ENCODE measurements at regions not wholly inside any gene's neighbourhood (a gene's known extent, or its start where the extent isn't known, plus 50 kb on each side); places are given as distances from the start of the nearest gene placed in this dataset.

- no peaks in the 10 kb centered on the region for H3K4me1 ChIP-seq (ENCODE audit: control insufficient read depth, insufficient read depth, low read length)
Observed at GRCh38 chr2:177118636-177119035, 94.0 kb upstream of the HNRNPA3 start.

GRCh38 chr2:177119099-177119498 is 93.5 kb upstream of the HNRNPA3 start:
- 100% methylated on average over 1 of the region's 5 CpGs for WGBS (ENCODE audit: insufficient coverage)
- H3K4me1 ChIP-seq (ENCODE audit: control insufficient read depth, insufficient read depth, low read length): no peaks in the 10 kb centered on the region
- no peak overlapping the region for H3K4me3 ChIP-seq (ENCODE audit: low read length)
- no peak for DNase-seq
- no peaks in the 10 kb centered on the region for H3K9me3 ChIP-seq (replicated peaks; ENCODE audit: control insufficient read depth, low read depth, low read length)
- no peaks in the 10 kb centered on the region for H3K36me3 ChIP-seq (ENCODE audit: control insufficient read depth, insufficient read depth, low read length)
- H3K27me3 ChIP-seq (ENCODE audit: control insufficient read depth, insufficient read depth, low read length): no peaks in the 10 kb centered on the region
- H3K27ac ChIP-seq (ENCODE audit: low read length): no peak overlapping the region

More at GRCh38 chr2:177118636-177119035, 94.0 kb upstream of the HNRNPA3 start:
- DNase-seq: no peak
- Histone ChIP-seq H3K4me3 (ENCODE audit: low read length) (no peak overlapping the region), H3K9me3 (replicated peaks; ENCODE audit: control insufficient read depth, low read depth, low read length) (no peaks in the 10 kb centered on the region), H3K36me3 (ENCODE audit: control insufficient read depth, insufficient read depth, low read length) (no peaks in the 10 kb centered on the region), H3K27me3 (ENCODE audit: control insufficient read depth, insufficient read depth, low read length) (no peaks in the 10 kb centered on the region), H3K27ac (ENCODE audit: low read length) (no peak overlapping the region)
- no CpG with 5 or more reads among the region's 2 CpGs for WGBS (ENCODE audit: insufficient coverage)

- Histone ChIP-seq H3K4me3 (ENCODE audit: low read length) (no peak overlapping the region), H3K27me3 (ENCODE audit: control insufficient read depth, insufficient read depth, low read length) (no peaks in the 10 kb centered on the region), H3K9me3 (replicated peaks; ENCODE audit: control insufficient read depth, low read depth, low read length) (no peaks in the 10 kb centered on the region), H3K4me1 (ENCODE audit: control insufficient read depth, insufficient read depth, low read length) (no peaks in the 10 kb centered on the region), H3K27ac (ENCODE audit: low read length) (no peak overlapping the region), H3K36me3 (ENCODE audit: control insufficient read depth, insufficient read depth, low read length) (no peaks in the 10 kb centered on the region)
- DNase-seq: no peak
- whole genome bisulfite sequencing (ENCODE audit: insufficient coverage): no CpG with 5 or more reads among the region's 1 CpG
Observed at GRCh38 chr2:177123048-177123447, 89.5 kb upstream of the HNRNPA3 start.

GRCh38 chr2:177124371-177124770 is 88.2 kb upstream of the HNRNPA3 start:
- WGBS (ENCODE audit: insufficient coverage): no CpG with 5 or more reads among the region's 2 CpGs
- no peaks in the 10 kb centered on the region for H3K4me1 ChIP-seq (ENCODE audit: control insufficient read depth, insufficient read depth, low read length)
- no peak overlapping the region for H3K4me3 ChIP-seq (ENCODE audit: low read length)
- no peaks in the 10 kb centered on the region for H3K9me3 ChIP-seq (replicated peaks; ENCODE audit: control insufficient read depth, low read depth, low read length)
- no peaks in the 10 kb centered on the region for H3K36me3 ChIP-seq (ENCODE audit: control insufficient read depth, insufficient read depth, low read length)
- no peak overlapping the region for H3K27ac ChIP-seq (ENCODE audit: low read length)
- H3K27me3 ChIP-seq (ENCODE audit: control insufficient read depth, insufficient read depth, low read length): no peaks in the 10 kb centered on the region
- DNase-seq: peak; percentile 4

GRCh38 chr2:177127821-177128220 is 84.8 kb upstream of the HNRNPA3 start:
- H3K9me3 ChIP-seq (replicated peaks; ENCODE audit: control insufficient read depth, low read depth, low read length): no peaks in the 10 kb centered on the region

GRCh38 chr2:177129610-177130009 is 83.0 kb upstream of the HNRNPA3 start:
- Histone ChIP-seq H3K27me3 (ENCODE audit: control insufficient read depth, insufficient read depth, low read length) (no peaks in the 10 kb centered on the region), H3K9me3 (replicated peaks; ENCODE audit: control insufficient read depth, low read depth, low read length) (no peaks in the 10 kb centered on the region), H3K4me3 (ENCODE audit: low read length) (no peak overlapping the region), H3K36me3 (ENCODE audit: control insufficient read depth, insufficient read depth, low read length) (no peaks in the 10 kb centered on the region), H3K4me1 (ENCODE audit: control insufficient read depth, insufficient read depth, low read length) (no peaks in the 10 kb centered on the region), H3K27ac (ENCODE audit: low read length) (no peak overlapping the region)
- no peak for DNase-seq
- WGBS (ENCODE audit: insufficient coverage): 83% methylated on average over 1 of the region's 3 CpGs

More at GRCh38 chr2:177127821-177128220, 84.8 kb upstream of the HNRNPA3 start:
- Histone ChIP-seq H3K4me3 (ENCODE audit: low read length) (no peak overlapping the region), H3K4me1 (ENCODE audit: control insufficient read depth, insufficient read depth, low read length) (no peaks in the 10 kb centered on the region), H3K27ac (ENCODE audit: low read length) (no peak overlapping the region), H3K27me3 (ENCODE audit: control insufficient read depth, insufficient read depth, low read length) (no peaks in the 10 kb centered on the region), H3K36me3 (ENCODE audit: control insufficient read depth, insufficient read depth, low read length) (no peaks in the 10 kb centered on the region)
- no peak for DNase-seq
- 100% methylated on average over 3 of the region's 6 CpGs for WGBS (ENCODE audit: insufficient coverage)

GRCh38 chr2:177131858-177132257 is 80.7 kb upstream of the HNRNPA3 start:
- H3K9me3 ChIP-seq (replicated peaks; ENCODE audit: control insufficient read depth, low read depth, low read length): no peaks in the 10 kb centered on the region
- DNase-seq: no peak
- no peak overlapping the region for H3K27ac ChIP-seq (ENCODE audit: low read length)
- H3K36me3 ChIP-seq (ENCODE audit: control insufficient read depth, insufficient read depth, low read length): no peaks in the 10 kb centered on the region
- no peaks in the 10 kb centered on the region for H3K27me3 ChIP-seq (ENCODE audit: control insufficient read depth, insufficient read depth, low read length)
- H3K4me3 ChIP-seq (ENCODE audit: low read length): no peak overlapping the region
- no peaks in the 10 kb centered on the region for H3K4me1 ChIP-seq (ENCODE audit: control insufficient read depth, insufficient read depth, low read length)

- H3K4me3 ChIP-seq (ENCODE audit: low read length): no peak overlapping the region
- H3K36me3 ChIP-seq (ENCODE audit: control insufficient read depth, insufficient read depth, low read length): no peaks in the 10 kb centered on the region
- DNase-seq: no peak
- H3K4me1 ChIP-seq (ENCODE audit: control insufficient read depth, insufficient read depth, low read length): no peaks in the 10 kb centered on the region
- H3K9me3 ChIP-seq (replicated peaks; ENCODE audit: control insufficient read depth, low read depth, low read length): no peaks in the 10 kb centered on the region
- H3K27me3 ChIP-seq (ENCODE audit: control insufficient read depth, insufficient read depth, low read length): no peaks in the 10 kb centered on the region
- no peak overlapping the region for H3K27ac ChIP-seq (ENCODE audit: low read length)
Observed at GRCh38 chr2:177138823-177139222, 73.8 kb upstream of the HNRNPA3 start.

GRCh38 chr2:177141866-177142265 is 70.7 kb upstream of the HNRNPA3 start:
- no peaks in the 10 kb centered on the region for H3K36me3 ChIP-seq (ENCODE audit: control insufficient read depth, insufficient read depth, low read length)
- no peak overlapping the region for H3K27ac ChIP-seq (ENCODE audit: low read length)
- H3K9me3 ChIP-seq (replicated peaks; ENCODE audit: control insufficient read depth, low read depth, low read length): no peaks in the 10 kb centered on the region
- WGBS (ENCODE audit: insufficient coverage): 94% methylated on average over 3 of the region's 3 CpGs
- DNase-seq: no peak
- peaks cover 3% of the 10 kb centered on the region for H3K27me3 ChIP-seq (ENCODE audit: control insufficient read depth, insufficient read depth, low read length)
- H3K4me1 ChIP-seq (ENCODE audit: control insufficient read depth, insufficient read depth, low read length): no peaks in the 10 kb centered on the region
- H3K4me3 ChIP-seq (ENCODE audit: low read length): no peak overlapping the region

GRCh38 chr2:177143444-177143843 is 69.2 kb upstream of the HNRNPA3 start:
- no peak overlapping the region for H3K27ac ChIP-seq (ENCODE audit: low read length)
- peaks cover 7% of the 10 kb centered on the region for H3K27me3 ChIP-seq (ENCODE audit: control insufficient read depth, insufficient read depth, low read length)
- 10% methylated on average over 2 of the region's 5 CpGs for WGBS (ENCODE audit: insufficient coverage)
- no peak overlapping the region for H3K4me3 ChIP-seq (ENCODE audit: low read length)
- DNase-seq: peak; percentile 91
- peaks cover under 1% of the 10 kb centered on the region for H3K4me1 ChIP-seq (ENCODE audit: control insufficient read depth, insufficient read depth, low read length)
- H3K36me3 ChIP-seq (ENCODE audit: control insufficient read depth, insufficient read depth, low read length): no peaks in the 10 kb centered on the region
- no peaks in the 10 kb centered on the region for H3K9me3 ChIP-seq (replicated peaks; ENCODE audit: control insufficient read depth, low read depth, low read length)

- Histone ChIP-seq H3K36me3 (ENCODE audit: control insufficient read depth, insufficient read depth, low read length) (no peaks in the 10 kb centered on the region), H3K4me3 (ENCODE audit: low read length) (no peak overlapping the region), H3K27ac (ENCODE audit: low read length) (no peak overlapping the region), H3K4me1 (ENCODE audit: control insufficient read depth, insufficient read depth, low read length) (peaks cover 3% of the 10 kb centered on the region), H3K27me3 (ENCODE audit: control insufficient read depth, insufficient read depth, low read length) (peaks cover 12% of the 10 kb centered on the region), H3K9me3 (replicated peaks; ENCODE audit: control insufficient read depth, low read depth, low read length) (no peaks in the 10 kb centered on the region)
- DNase-seq: peak; percentile 90
- no CpG with 5 or more reads among the region's 2 CpGs for WGBS (ENCODE audit: insufficient coverage)
Observed at GRCh38 chr2:177147093-177147694, 65.4 kb upstream of the HNRNPA3 start.
